Muscle of leg (tissue), 3 donors: ENCODE measurements at regions not wholly inside any gene's neighbourhood (a gene's known extent, or its start where the extent isn't known, plus 50 kb on each side); places are given as distances from the start of the nearest gene placed in this dataset.

Experiments used
- DNase-seq: peaks from one replicate; pipeline ENCODE4 v3.0.0; 2013
- H3K27ac ChIP-seq: one replicate; pipeline ENCODE4 v1.5.1; 2013; ENCODE audit warnings: mild to moderate bottlenecking, low read length, control low read depth
- H3K27me3 ChIP-seq: one replicate; pipeline ENCODE4 v1.6.1; 2013; ENCODE audit warnings: low read length; ENCODE audit not compliant: control insufficient read depth, insufficient read depth
- H3K36me3 ChIP-seq: one replicate; pipeline ENCODE4 v1.6.1; 2013; ENCODE audit warnings: low read length; ENCODE audit not compliant: control insufficient read depth, insufficient read depth
- H3K4me1 ChIP-seq: one replicate; pipeline ENCODE4 v1.6.1; 2013; ENCODE audit warnings: low read length; ENCODE audit not compliant: control insufficient read depth, insufficient read depth
- H3K4me3 ChIP-seq: one replicate; pipeline ENCODE4 v1.5.1; 2013; ENCODE audit warnings: low read length, control low read depth
- H3K9me3 ChIP-seq: replicated peaks from 2 replicates; pipeline ENCODE4 v1.6.1; 2013; ENCODE audit warnings: low read depth, low read length; ENCODE audit not compliant: control insufficient read depth
- WGBS: methylation state at CpG from one replicate; pipeline ENCODE4 v1.1.5; 2013; ENCODE audit warnings: missing lambda C conversion rate; ENCODE audit not compliant: insufficient coverage; 5-methylcytosine and 5-hydroxymethylcytosine counted together

GRCh38 chr1:60903591-60903990, 178.8 kb upstream of the NFIA start:
- no peak overlapping the region for H3K4me3 ChIP-seq
- no peaks in the 10 kb centered on the region for H3K27me3 ChIP-seq
- peak overlapping the region; percentile 90 for H3K27ac ChIP-seq
- 41% methylated on average over 3 of the region's 10 CpGs for WGBS
- no peaks in the 10 kb centered on the region for H3K36me3 ChIP-seq
- peak; percentile 95 for DNase-seq
- peaks cover 31% of the 10 kb centered on the region for H3K4me1 ChIP-seq
- no peaks in the 10 kb centered on the region for H3K9me3 ChIP-seq

- no CpG with 5 or more reads among the region's 3 CpGs for WGBS
- Histone ChIP-seq H3K9me3 (no peaks in the 10 kb centered on the region), H3K27ac (no peak overlapping the region), H3K36me3 (no peaks in the 10 kb centered on the region), H3K4me3 (no peak overlapping the region), H3K4me1 (peaks cover 41% of the 10 kb centered on the region), H3K27me3 (no peaks in the 10 kb centered on the region)
- DNase-seq = no peak
These were observed 182.9 kb upstream of the NFIA start for GRCh38 chr1:60899464-60899863.

- Histone ChIP-seq H3K9me3 (no peaks in the 10 kb centered on the region), H3K4me3 (no peak overlapping the region), H3K27me3 (no peaks in the 10 kb centered on the region), H3K27ac (no peak overlapping the region), H3K4me1 (peaks cover 37% of the 10 kb centered on the region), H3K36me3 (no peaks in the 10 kb centered on the region)
- WGBS = 60% methylated on average over 1 of the region's 4 CpGs
- DNase-seq = no peak
These were observed 183.4 kb upstream of the NFIA start for GRCh38 chr1:60898987-60899386.

- H3K27me3 ChIP-seq = no peaks in the 10 kb centered on the region
- WGBS = 56% methylated on average over 2 of the region's 4 CpGs
- peaks cover 33% of the 10 kb centered on the region for H3K4me1 ChIP-seq
- H3K27ac ChIP-seq = no peak overlapping the region
- H3K9me3 ChIP-seq = no peaks in the 10 kb centered on the region
- H3K36me3 ChIP-seq = no peaks in the 10 kb centered on the region
- H3K4me3 ChIP-seq = no peak overlapping the region
- DNase-seq = no peak
These were observed 183.9 kb upstream of the NFIA start for GRCh38 chr1:60898413-60898812.

GRCh38 chr1:60896701-60897363, 185.5 kb upstream of the NFIA start:
- Histone ChIP-seq H3K27me3 (no peaks in the 10 kb centered on the region), H3K4me3 (peak overlapping the region; percentile 6), H3K4me1 (peaks cover 35% of the 10 kb centered on the region), H3K27ac (peak overlapping the region; percentile 86), H3K9me3 (no peaks in the 10 kb centered on the region), H3K36me3 (no peaks in the 10 kb centered on the region)
- peak; percentile 86 for DNase-seq
- WGBS = 88% methylated on average over 3 of the region's 14 CpGs

- no peaks in the 10 kb centered on the region for H3K36me3 ChIP-seq
- peaks cover 35% of the 10 kb centered on the region for H3K4me1 ChIP-seq
- WGBS = no CpG with 5 or more reads among the region's 3 CpGs
- H3K27me3 ChIP-seq = no peaks in the 10 kb centered on the region
- H3K4me3 ChIP-seq = no peak overlapping the region
- peak; percentile 76 for DNase-seq
- peak overlapping the region; percentile 86 for H3K27ac ChIP-seq
- no peaks in the 10 kb centered on the region for H3K9me3 ChIP-seq
These were observed 186.7 kb upstream of the NFIA start for GRCh38 chr1:60895701-60896100.

GRCh38 chr1:60895252-60895651, 187.1 kb upstream of the NFIA start:
- peaks cover 35% of the 10 kb centered on the region for H3K4me1 ChIP-seq
- no peak overlapping the region for H3K4me3 ChIP-seq
- H3K27me3 ChIP-seq = no peaks in the 10 kb centered on the region
- H3K9me3 ChIP-seq = no peaks in the 10 kb centered on the region
- H3K27ac ChIP-seq = peak overlapping the region; percentile 86
- WGBS = no CpG with 5 or more reads among the region's 6 CpGs
- DNase-seq = peak; percentile 54
- H3K36me3 ChIP-seq = no peaks in the 10 kb centered on the region

GRCh38 chr1:60894741-60895140, 187.6 kb upstream of the NFIA start:
- Histone ChIP-seq H3K9me3 (no peaks in the 10 kb centered on the region), H3K36me3 (no peaks in the 10 kb centered on the region), H3K4me3 (no peak overlapping the region), H3K4me1 (peaks cover 35% of the 10 kb centered on the region), H3K27me3 (no peaks in the 10 kb centered on the region), H3K27ac (peak overlapping the region; percentile 86)
- DNase-seq = no peak
- WGBS = no CpG with 5 or more reads among the region's 2 CpGs

GRCh38 chr1:60894130-60894529, 188.2 kb upstream of the NFIA start:
- H3K27ac ChIP-seq = peak overlapping the region; percentile 86
- H3K36me3 ChIP-seq = no peaks in the 10 kb centered on the region
- no peak overlapping the region for H3K4me3 ChIP-seq
- DNase-seq = peak; percentile 75
- H3K4me1 ChIP-seq = peaks cover 35% of the 10 kb centered on the region
- H3K27me3 ChIP-seq = no peaks in the 10 kb centered on the region
- no peaks in the 10 kb centered on the region for H3K9me3 ChIP-seq
- 74% methylated on average over 3 of the region's 3 CpGs for WGBS

- Histone ChIP-seq H3K27me3 (no peaks in the 10 kb centered on the region), H3K4me3 (no peak overlapping the region), H3K9me3 (no peaks in the 10 kb centered on the region), H3K36me3 (no peaks in the 10 kb centered on the region), H3K4me1 (peaks cover 33% of the 10 kb centered on the region), H3K27ac (peak overlapping the region; percentile 86)
- peak; percentile 68 for DNase-seq
- 35% methylated on average over 4 of the region's 11 CpGs for WGBS
These were observed 189.0 kb upstream of the NFIA start for GRCh38 chr1:60893136-60893930.
